Smooth muscle cell (in vitro differentiated cells): ENCODE measurements at regions not wholly inside any gene's neighbourhood (a gene's known extent, or its start where the extent isn't known, plus 50 kb on each side); places are given as distances from the start of the nearest gene placed in this dataset.

Source experiments
- DNase-seq: peaks from one replicate; lab custom pipeline; 2025; ENCODE audit not compliant: unreplicated experiment; lab: John Stamatoyannopoulos, UW
- H2AFZ ChIP-seq: fragments of 200-600 bp; sonication (generic); 2 replicates; pipeline ENCODE4 v1.6.0; 2016; ENCODE audit warnings: antibody characterized with exemption, low read depth, mild to moderate bottlenecking
- H3F3A ChIP-seq: fragments of 200-600 bp; sonication (generic); 2 replicates; pipeline ENCODE4 v1.6.0; 2017; ENCODE audit warnings: antibody characterized with exemption, low read depth
- H3K27ac ChIP-seq: fragments of 200-600 bp; sonication (generic); 2 replicates; pipeline ENCODE4 v1.5.1; 2016; ENCODE audit warnings: low read depth, mild to moderate bottlenecking
- H3K27me3 ChIP-seq: fragments of 200-600 bp; sonication (generic); 2 replicates; pipeline ENCODE4 v1.6.1; 2016; ENCODE audit warnings: low read depth, mild to moderate bottlenecking
- H3K36me3 ChIP-seq: fragments of 200-600 bp; sonication (generic); 2 replicates; pipeline ENCODE4 v1.5.1; 2016; ENCODE audit warnings: low read depth
- H3K4me1 ChIP-seq: fragments of 200-600 bp; sonication (generic); 2 replicates; pipeline ENCODE4 v1.5.1; 2016; ENCODE audit warnings: low read depth
- H3K4me2 ChIP-seq: fragments of 200-600 bp; sonication (generic); 2 replicates; pipeline ENCODE4 v1.6.0; 2016; ENCODE audit warnings: mild to moderate bottlenecking
- H3K4me3 ChIP-seq: fragments of 200-600 bp; sonication (generic); 2 replicates; pipeline ENCODE4 v1.5.1; 2016; ENCODE audit warnings: mild to moderate bottlenecking
- H3K79me2 ChIP-seq: fragments of 200-600 bp; sonication (generic); 2 replicates; pipeline ENCODE4 v1.6.0; 2016; ENCODE audit warnings: low read depth, mild to moderate bottlenecking
- H3K9ac ChIP-seq: fragments of 200-600 bp; sonication (generic); 2 replicates; pipeline ENCODE4 v1.6.0; 2016; ENCODE audit warnings: low read depth
- H3K9me3 ChIP-seq: fragments of 200-600 bp; sonication (generic); replicated peaks from 2 replicates; pipeline ENCODE4 v1.5.1; 2016; ENCODE audit warnings: low read depth
- H4K20me1 ChIP-seq: fragments of 200-600 bp; sonication (generic); 2 replicates; pipeline ENCODE4 v1.6.0; 2016; ENCODE audit warnings: low read depth
- WGBS: methylation state at CpG from one replicate; pipeline ENCODE4 v1.1.7; 2016; ENCODE audit warnings: low lambda C conversion rate; 5-methylcytosine and 5-hydroxymethylcytosine counted together
- TF ChIP-seq, protein P1 (sequence below): fragments of 200-600 bp; sonication (generic); IDR thresholded peaks from 2 replicates; pipeline ENCODE4 v1.5.1; 2017; ENCODE audit warnings: borderline replicate concordance, mild to moderate bottlenecking, antibody characterized with exemption; ENCODE audit not compliant: insufficient read depth, poor library complexity, severe bottlenecking

DNA sequence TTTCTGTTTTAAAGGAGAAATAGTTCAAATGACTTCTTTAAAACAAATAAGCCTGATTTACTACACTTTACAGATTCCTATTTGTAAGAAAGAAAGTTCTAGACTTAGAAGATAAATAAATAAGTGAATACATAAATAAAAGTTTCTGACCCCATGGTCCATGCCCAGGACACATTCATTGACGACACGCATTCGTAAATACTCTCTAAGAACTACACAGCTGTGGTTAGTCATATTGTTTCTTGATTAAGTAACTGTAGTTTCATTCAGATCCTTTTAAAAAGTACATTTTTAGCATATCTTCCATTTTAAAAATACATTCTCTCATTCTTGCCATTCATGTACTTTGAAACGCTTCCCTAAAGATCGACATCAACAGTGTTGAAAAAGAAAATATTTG, 497.4 kb downstream of the SETD4 start:
- no peak for DNase-seq
- Histone ChIP-seq H3K79me2 (no peaks in the 10 kb centered on the region), H3K9me3 (no peaks in the 10 kb centered on the region), H3K4me3 (no peak overlapping the region), H3F3A (peaks cover 26% of the 10 kb centered on the region), H3K4me2 (peak overlapping the region; percentile 71), H3K9ac (peak overlapping the region; percentile 63), H3K36me3 (no peaks in the 10 kb centered on the region), H2AFZ (no peak overlapping the region), H3K4me1 (peaks cover 11% of the 10 kb centered on the region), H3K27me3 (no peaks in the 10 kb centered on the region), H3K27ac (peak overlapping the region; percentile 99), H4K20me1 (no peaks in the 10 kb centered on the region)
- TF ChIP-seq, protein P1, sequence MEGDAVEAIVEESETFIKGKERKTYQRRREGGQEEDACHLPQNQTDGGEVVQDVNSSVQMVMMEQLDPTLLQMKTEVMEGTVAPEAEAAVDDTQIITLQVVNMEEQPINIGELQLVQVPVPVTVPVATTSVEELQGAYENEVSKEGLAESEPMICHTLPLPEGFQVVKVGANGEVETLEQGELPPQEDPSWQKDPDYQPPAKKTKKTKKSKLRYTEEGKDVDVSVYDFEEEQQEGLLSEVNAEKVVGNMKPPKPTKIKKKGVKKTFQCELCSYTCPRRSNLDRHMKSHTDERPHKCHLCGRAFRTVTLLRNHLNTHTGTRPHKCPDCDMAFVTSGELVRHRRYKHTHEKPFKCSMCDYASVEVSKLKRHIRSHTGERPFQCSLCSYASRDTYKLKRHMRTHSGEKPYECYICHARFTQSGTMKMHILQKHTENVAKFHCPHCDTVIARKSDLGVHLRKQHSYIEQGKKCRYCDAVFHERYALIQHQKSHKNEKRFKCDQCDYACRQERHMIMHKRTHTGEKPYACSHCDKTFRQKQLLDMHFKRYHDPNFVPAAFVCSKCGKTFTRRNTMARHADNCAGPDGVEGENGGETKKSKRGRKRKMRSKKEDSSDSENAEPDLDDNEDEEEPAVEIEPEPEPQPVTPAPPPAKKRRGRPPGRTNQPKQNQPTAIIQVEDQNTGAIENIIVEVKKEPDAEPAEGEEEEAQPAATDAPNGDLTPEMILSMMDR = no peak
- 77% methylated on average over 5 of the region's 5 CpGs for WGBS

DNA sequence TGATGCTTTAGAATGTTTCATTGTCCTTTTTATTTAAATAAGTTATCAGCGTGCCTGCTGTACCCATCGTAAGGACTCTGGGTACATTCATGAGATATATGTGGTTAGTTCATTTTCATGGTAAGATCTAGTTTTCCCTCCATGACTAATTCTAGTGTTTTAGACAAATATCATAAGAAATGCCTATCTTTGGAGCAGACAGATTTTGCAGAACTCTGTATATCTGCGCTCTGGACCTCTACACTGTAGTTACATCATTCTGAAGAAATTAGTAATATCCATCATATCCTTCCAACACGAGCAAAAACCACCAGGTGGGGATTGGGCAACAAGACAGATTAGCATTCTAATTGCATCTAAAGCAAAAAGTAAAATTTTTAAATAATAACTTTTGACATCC, 499.2 kb downstream of the SETD4 start:
- H3K27ac ChIP-seq = peak overlapping the region; percentile 99
- no peak overlapping the region for H3K4me2 ChIP-seq
- H4K20me1 ChIP-seq = no peaks in the 10 kb centered on the region
- peaks cover 11% of the 10 kb centered on the region for H3K4me1 ChIP-seq
- peaks cover 26% of the 10 kb centered on the region for H3F3A ChIP-seq
- H3K36me3 ChIP-seq = no peaks in the 10 kb centered on the region
- H3K79me2 ChIP-seq = no peaks in the 10 kb centered on the region
- H3K4me3 ChIP-seq = no peak overlapping the region
- H3K9me3 ChIP-seq = no peaks in the 10 kb centered on the region
- TF ChIP-seq, protein P1 = no peak
- WGBS = 64% methylated on average over 4 of the region's 4 CpGs
- H3K27me3 ChIP-seq = no peaks in the 10 kb centered on the region
- DNase-seq = no peak
- H3K9ac ChIP-seq = no peak overlapping the region
- no peak overlapping the region for H2AFZ ChIP-seq

DNA sequence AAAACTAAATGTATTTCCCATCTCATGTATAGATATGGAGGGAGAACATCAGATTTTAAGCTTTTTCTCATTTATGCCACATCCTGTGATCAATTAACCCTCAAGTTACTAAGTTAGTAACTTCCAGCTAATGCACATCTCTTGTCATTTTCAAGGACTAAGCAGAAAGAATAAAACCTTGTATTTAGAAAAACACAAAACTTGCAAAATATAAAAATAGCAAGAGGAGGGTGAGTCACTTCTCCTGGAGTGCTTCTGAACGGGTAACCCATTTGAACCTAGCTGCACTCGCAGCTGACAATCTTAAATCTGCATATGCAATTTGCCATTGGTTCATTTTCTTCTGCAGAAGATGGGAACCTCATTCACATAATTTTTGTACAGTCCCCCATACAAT, 500.5 kb downstream of the SETD4 start:
- DNase-seq = no peak
- Histone ChIP-seq H3K4me1 (peaks cover 4% of the 10 kb centered on the region), H3K27me3 (no peaks in the 10 kb centered on the region), H3K4me3 (no peak overlapping the region), H3K36me3 (no peaks in the 10 kb centered on the region), H3K27ac (peak overlapping the region; percentile 99), H3F3A (peaks cover 24% of the 10 kb centered on the region), H3K9ac (peak overlapping the region; percentile 72), H4K20me1 (no peaks in the 10 kb centered on the region), H3K79me2 (no peaks in the 10 kb centered on the region), H2AFZ (no peak overlapping the region), H3K9me3 (no peaks in the 10 kb centered on the region), H3K4me2 (peak overlapping the region; percentile 41)
- 32% methylated on average over 2 of the region's 2 CpGs for WGBS
- TF ChIP-seq, protein P1 = no peak

DNA sequence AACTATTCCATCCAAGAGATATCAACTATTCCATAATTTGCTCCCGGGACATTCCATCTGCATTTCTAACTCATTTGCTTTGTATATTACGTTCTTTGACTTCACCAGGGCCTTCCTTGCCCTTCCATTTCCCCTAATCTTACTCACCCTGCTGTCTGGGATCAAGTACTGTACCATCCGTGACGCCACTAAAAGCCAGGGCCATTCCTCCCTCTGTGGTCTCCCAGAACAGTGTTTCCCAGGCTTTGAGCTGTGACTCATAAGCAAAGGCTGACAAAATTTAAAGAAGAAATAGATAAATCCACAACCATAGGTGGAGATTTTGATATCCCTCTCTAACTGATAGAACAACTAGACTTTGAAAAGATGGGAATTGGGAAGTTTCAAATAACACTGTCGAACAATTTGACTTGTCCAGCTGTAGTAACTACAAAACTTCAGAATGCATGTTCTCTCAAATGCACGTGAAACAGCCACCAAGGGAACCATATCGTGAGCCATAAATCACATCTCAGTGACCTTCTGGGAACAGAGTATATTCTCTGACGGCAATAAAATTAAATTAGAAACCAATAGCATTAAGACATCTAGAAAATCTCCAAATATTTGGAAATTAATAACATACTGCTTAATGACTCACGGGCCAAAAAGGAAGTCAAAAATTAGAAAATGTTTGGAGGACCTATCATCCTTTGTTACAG, 501.0 kb downstream of the SETD4 start:
- H3K36me3 ChIP-seq = no peaks in the 10 kb centered on the region
- H3K4me3 ChIP-seq = no peak overlapping the region
- no peak overlapping the region for H2AFZ ChIP-seq
- H3K79me2 ChIP-seq = no peaks in the 10 kb centered on the region
- no peaks in the 10 kb centered on the region for H3K9me3 ChIP-seq
- no peaks in the 10 kb centered on the region for H3K4me1 ChIP-seq
- H3K27ac ChIP-seq = peak overlapping the region; percentile 99
- peak overlapping the region; percentile 72 for H3K9ac ChIP-seq
- H3K4me2 ChIP-seq = peak overlapping the region; percentile 41
- no peak for DNase-seq
- H3F3A ChIP-seq = peaks cover 19% of the 10 kb centered on the region
- no peaks in the 10 kb centered on the region for H4K20me1 ChIP-seq
- TF ChIP-seq, protein P1 = no peak
- WGBS = 41% methylated on average over 9 of the region's 9 CpGs
- no peaks in the 10 kb centered on the region for H3K27me3 ChIP-seq
